Cardiac fibroblast (primary cell): ENCODE measurements at regions not wholly inside any gene's neighbourhood (a gene's known extent, or its start where the extent isn't known, plus 50 kb on each side); places are given as distances from the start of the nearest gene placed in this dataset.
A peak's percentile ranks its signal among the peaks of the same experiment; 100 is the strongest.
"Not testable (repeated sequence)": the region's sequence is repeated elsewhere in the genome, so short reads cannot be mapped to it uniquely, and the experiment has no call there.

Source experiments
- DNase-seq, 2 donors: peaks; one replicate each; pipeline versions ENCODE4 v3.0.0 to v3.0.0-alpha.2; 2010; ENCODE audit warnings: low read depth in 2 of 2
- H3K4me3 ChIP-seq, 2 donors: replicated peaks in 1 of 2; 1 replicate in 1 of 2; 2 replicates in 1 of 2; pipeline ENCODE4 v1.5.1; 2011; ENCODE audit warnings: low read depth in 2 of 2, low read length in 2 of 2, mild to moderate bottlenecking in 2 of 2, moderate library complexity in 1 of 2
- CTCF ChIP-seq: IDR thresholded peaks from one replicate; pipeline ENCODE4 v1.5.1; 2011; ENCODE audit warnings: low read depth, mild to moderate bottlenecking, low read length, inconsistent platforms

- DNase-seq: no peak
- no peak for TF ChIP-seq CTCF
- H3K4me3 ChIP-seq: no peak overlapping the region
These were observed 330.5 kb downstream of the SRGAP2C start for GRCh38 chr1:121515235-121515634.

- DNase-seq: no peak
- TF ChIP-seq CTCF: no peak
- H3K4me3 ChIP-seq: no peak overlapping the region
These were observed 331.6 kb downstream of the SRGAP2C start for GRCh38 chr1:121516234-121516967.

- no peak overlapping the region for H3K4me3 ChIP-seq
- TF ChIP-seq CTCF: no peak
- DNase-seq: no peak
These were observed 332.9 kb downstream of the SRGAP2C start for GRCh38 chr1:121517586-121518230.

- DNase-seq: no peak
- TF ChIP-seq CTCF: no peak
- H3K4me3 ChIP-seq: peak overlapping the region in 1 of 2 donors; percentile 51
These were observed 333.9 kb downstream of the SRGAP2C start for GRCh38 chr1:121518726-121519041.

GRCh38 chr1:121519042-121519755, 334.4 kb downstream of the SRGAP2C start:
- peak overlapping the region; percentile 14 to 51 for H3K4me3 ChIP-seq
- DNase-seq: peak; percentile 4 to 11
- no peak for TF ChIP-seq CTCF

- DNase-seq: not testable (repeated sequence)
- H3K4me3 ChIP-seq: peak overlapping the region in 1 of 2 donors; percentile 51
These were observed 335.0 kb downstream of the SRGAP2C start for GRCh38 chr1:121519756-121520286.
